HCT116 (cell line): ENCODE measurements at regions not wholly inside any gene's neighbourhood (a gene's known extent, or its start where the extent isn't known, plus 50 kb on each side); places are given as distances from the start of the nearest gene placed in this dataset.

ENCODE experiments used
- ATAC-seq: fragments of 200-7000 bp; cut with Tn5 transposase; 2 replicates; pipeline ENCODE4 v1.9.1; 2020; ENCODE audit warnings: mild to moderate bottlenecking, moderate library complexity
- BruUV-seq: library from RNA; stranded (reverse); fragments of 400-500 nt; replicated peaks from 2 replicates; lab custom pipeline; 2021; lab: Mats Ljungman, UMichigan
- CTCF ChIA-PET: fragments of 300-600 bp; sonication (Branson Sonifier 250); formaldehyde crosslinking; loops from one replicate; lab custom pipeline; 2021; ENCODE audit warnings: antibody characterized with exemption; lab: Charles Lee
- POLR2A ChIA-PET: fragments of 300-600, 350-600 bp; sonication (Branson Sonifier 250); formaldehyde crosslinking; loops from one replicate; lab custom pipeline; 2021; ENCODE audit warnings: antibody characterized with exemption; lab: Charles Lee
- RAD21 ChIA-PET, 2 experiments: fragments of 300-600 bp; sonication (Branson Sonifier 250); formaldehyde crosslinking; loops; one replicate each; lab custom pipeline; 2023; ENCODE audit warnings: low total read pairs in 2 of 2; ENCODE audit not compliant: uncharacterized antibody in 2 of 2, unreplicated experiment in 2 of 2, low non-redundant PET in 1 of 2; lab: Charles Lee
- DNase-seq: peaks from one replicate; pipeline ENCODE4 v3.0.0-alpha.2; 2010; ENCODE audit warnings: low read depth, low spot score
- H2AFZ ChIP-seq: fragments of 200-600 bp; shearing (Covaris generic), sonication (generic); 2 replicates; pipeline ENCODE4 v1.6.1; 2017; ENCODE audit warnings: low read depth, mixed run types, mixed read lengths, antibody characterized with exemption, low read length; ENCODE audit not compliant: poor library complexity, severe bottlenecking
- H3K27ac ChIP-seq: 2 replicates; pipeline ENCODE4 v1.5.1; 2012; ENCODE audit warnings: low read depth, low read length
- H3K27me3 ChIP-seq: fragments of 200-600 bp; sonication (generic); 2 replicates; pipeline ENCODE4 v1.6.1; 2016; ENCODE audit warnings: mixed run types, low read length, mixed read lengths; ENCODE audit not compliant: insufficient read depth
- H3K36me3 ChIP-seq, 2 experiments: fragments of 200-500 bp in 1 of 2; fragments of 200-600 bp in 1 of 2; sonication (Bioruptor generic) in 1 of 2; sonication (generic) in 1 of 2; 2 replicates each; pipeline versions ENCODE4 v1.5.1 to v1.6.1; 2014 to 2016; ENCODE audit warnings: low read length in 2 of 2, inconsistent platforms in 1 of 2, mixed read lengths in 1 of 2, mixed run types in 1 of 2; ENCODE audit not compliant: insufficient read depth in 2 of 2, control insufficient read depth in 1 of 2
- H3K4me1 ChIP-seq, 2 experiments: fragments of 200-600 bp in 1 of 2; sonication (generic) in 1 of 2; 2 replicates each; pipeline versions ENCODE4 v1.5.1 to v1.6.1; 2012 to 2017; ENCODE audit warnings: low read length in 2 of 2, inconsistent platforms in 1 of 2, mild to moderate bottlenecking in 1 of 2, mixed read lengths in 1 of 2, mixed run types in 1 of 2, moderate library complexity in 1 of 2; ENCODE audit not compliant: insufficient read depth in 2 of 2, control insufficient read depth in 1 of 2
- H3K4me2 ChIP-seq: fragments of 200-600 bp; sonication (generic); 2 replicates; pipeline ENCODE4 v1.6.1; 2017; ENCODE audit warnings: mixed run types, low read length, mixed read lengths
- H3K4me3 ChIP-seq, 2 experiments: fragments of 200-600 bp in 1 of 2; sonication (generic) in 1 of 2; replicated peaks in 1 of 2; 2 replicates each; pipeline ENCODE4 v1.5.1; 2011 to 2016; ENCODE audit warnings: low read length in 2 of 2, control low read depth in 1 of 2, low read depth in 1 of 2, mild to moderate bottlenecking in 1 of 2, mixed read lengths in 1 of 2, mixed run types in 1 of 2
- H3K79me2 ChIP-seq: fragments of 200-600 bp; sonication (generic); 2 replicates; pipeline ENCODE4 v1.6.1; 2017; ENCODE audit warnings: mild to moderate bottlenecking, mixed run types, low read length, moderate library complexity, mixed read lengths; ENCODE audit not compliant: insufficient read depth
- H3K9ac ChIP-seq: fragments of 200-600 bp; sonication (generic); 2 replicates; pipeline ENCODE4 v1.6.1; 2016; ENCODE audit warnings: low read length, mixed read lengths
- H3K9me2 ChIP-seq: fragments of 200-600 bp; sonication (generic), shearing (Covaris generic); 2 replicates; pipeline ENCODE4 v1.6.1; 2017; ENCODE audit warnings: mixed run types, mild to moderate bottlenecking, moderate library complexity; ENCODE audit not compliant: insufficient read depth
- H3K9me3 ChIP-seq, 2 experiments: fragments of 200-500 bp in 1 of 2; fragments of 200-600 bp in 1 of 2; sonication (Bioruptor generic) in 1 of 2; sonication (generic) in 1 of 2; 2 replicates each; pipeline ENCODE4 v1.6.1; 2014 to 2017; ENCODE audit warnings: low read length in 2 of 2, mixed read lengths in 2 of 2, inconsistent platforms in 1 of 2, low read depth in 1 of 2, mild to moderate bottlenecking in 1 of 2, mixed run types in 1 of 2, moderate library complexity in 1 of 2; ENCODE audit not compliant: control insufficient read depth in 1 of 2, insufficient read depth in 1 of 2
- H4K20me1 ChIP-seq: fragments of 200-600 bp; sonication (generic), shearing (Covaris generic); 2 replicates; pipeline ENCODE4 v1.6.1; 2017; ENCODE audit warnings: mixed run types, mild to moderate bottlenecking, moderate library complexity; ENCODE audit not compliant: insufficient read depth
- ATF3 ChIP-seq: IDR thresholded peaks from 2 replicates; pipeline ENCODE4 v1.6.1; 2012
- CBX3 ChIP-seq: IDR thresholded peaks from 2 replicates; pipeline ENCODE4 v1.6.1; 2012; ENCODE audit warnings: low read depth
- CEBPB ChIP-seq: IDR thresholded peaks from 2 replicates; pipeline ENCODE4 v1.6.1; 2012; ENCODE audit warnings: low read depth
- ELF1 ChIP-seq: IDR thresholded peaks from 2 replicates; pipeline ENCODE4 v1.6.1; 2012; ENCODE audit warnings: low read depth, borderline replicate concordance
- EZH2 ChIP-seq: fragments of 200-600 bp; sonication (generic); IDR thresholded peaks from 2 replicates; pipeline ENCODE4 v1.6.1; 2017; ENCODE audit warnings: antibody characterized with exemption, mixed run types
- EZH2phosphoT487 ChIP-seq: fragments of 200-600 bp; IDR thresholded peaks from 2 replicates; pipeline ENCODE4 v1.6.1; 2018; ENCODE audit warnings: antibody characterized with exemption, borderline replicate concordance
- FOSL1 ChIP-seq: IDR thresholded peaks from 2 replicates; pipeline ENCODE4 v1.6.1; 2012; ENCODE audit warnings: low read depth
- JUND ChIP-seq: IDR thresholded peaks from 2 replicates; pipeline ENCODE4 v1.6.1; 2012
- POLR2A ChIP-seq: IDR thresholded peaks from 2 replicates; pipeline ENCODE4 v1.7.0; 2011; ENCODE audit warnings: borderline replicate concordance; ENCODE audit not compliant: insufficient read depth, insufficient read length; ENCODE audit errors: extremely low read depth
- POLR2AphosphoS5 ChIP-seq: IDR thresholded peaks from 2 replicates; pipeline ENCODE4 v1.6.1; 2011; ENCODE audit warnings: mild to moderate bottlenecking, low read depth, low read length, moderate library complexity
- SIN3A ChIP-seq: IDR thresholded peaks from 2 replicates; pipeline ENCODE4 v1.6.1; 2012; ENCODE audit warnings: low read depth
- SP1 ChIP-seq: IDR thresholded peaks from 2 replicates; pipeline ENCODE4 v1.6.1; 2012; ENCODE audit warnings: low read depth
- SRF ChIP-seq: IDR thresholded peaks from 2 replicates; pipeline ENCODE4 v1.6.1; 2012; ENCODE audit warnings: low read depth
- TCF7L2 ChIP-seq: IDR thresholded peaks from 2 replicates; pipeline ENCODE4 v1.7.0; 2011; ENCODE audit warnings: borderline replicate concordance, inconsistent platforms; ENCODE audit not compliant: insufficient read depth, insufficient read length; ENCODE audit errors: extremely low read depth
- YY1 ChIP-seq: IDR thresholded peaks from 2 replicates; pipeline ENCODE4 v1.6.1; 2011; ENCODE audit warnings: low read length, low read depth, moderate library complexity, mild to moderate bottlenecking; ENCODE audit not compliant: insufficient replicate concordance; ENCODE audit errors: extremely low read depth
- ZFX ChIP-seq: fragments of 450-650 bp; IDR thresholded peaks from 2 replicates; pipeline ENCODE4 v1.6.1; 2017
- ZNF274 ChIP-seq: fragments of 200-500 bp; sonication (Bioruptor generic); IDR thresholded peaks from 2 replicates; pipeline ENCODE4 v1.6.1; 2014; ENCODE audit warnings: mild to moderate bottlenecking, low read depth, low read length, inconsistent platforms
- intact Hi-C: fragments of 100-400 bp; cut with micrococcal nuclease; formaldehyde crosslinking; loops from 2 replicates; pipeline ENCODE4 v1.10.0; 2022
- TF ChIP-seq, protein P1 (sequence below), 3 experiments: fragments of 200-600 bp in 1 of 3; sonication (generic) in 1 of 3; IDR thresholded peaks in 2 of 3; conservative IDR thresholded peaks in 1 of 3; 2 replicates each; pipeline ENCODE4 v1.5.1; 2012 to 2017; ENCODE audit warnings: low read depth in 2 of 3, low read length in 2 of 3, antibody characterized with exemption in 1 of 3, borderline replicate concordance in 1 of 3, control low read depth in 1 of 3, mild to moderate bottlenecking in 1 of 3, mixed read lengths in 1 of 3, mixed run types in 1 of 3, moderate library complexity in 1 of 3; ENCODE audit not compliant: insufficient read depth in 1 of 3
- TF ChIP-seq, protein P2 (sequence below): IDR thresholded peaks from 2 replicates; pipeline ENCODE4 v1.6.1; 2012

DNA sequence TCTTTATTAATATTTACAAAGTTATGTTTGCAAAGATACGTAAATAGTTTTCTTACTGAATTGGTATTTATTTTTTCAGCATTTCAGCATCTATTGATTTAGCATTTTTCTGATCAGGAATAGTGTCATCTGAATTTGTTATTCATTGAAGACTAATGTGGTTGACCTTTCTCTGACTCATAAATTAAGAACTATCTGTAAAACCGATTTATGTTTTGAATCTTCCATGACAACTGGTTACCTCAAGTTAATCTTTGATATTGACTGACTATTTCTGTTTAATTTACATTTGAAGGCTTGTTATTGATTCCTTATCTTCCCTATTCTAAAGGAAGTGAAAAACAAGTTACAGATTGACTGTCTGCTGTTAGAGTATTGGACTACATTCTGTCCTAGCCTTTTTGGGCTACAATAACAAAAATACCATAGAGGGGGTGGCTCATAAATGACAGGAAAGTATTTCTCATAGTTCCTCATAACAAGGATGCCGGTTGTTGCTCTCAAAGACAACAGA is 1131.4 kb downstream of the PLA2G4A start:
- Histone ChIP-seq H3K27me3 (no peaks in the 10 kb centered on the region), H3K4me1 (no peaks in the 10 kb centered on the region), H3K9me2 (no peaks in the 10 kb centered on the region), H3K79me2 (no peaks in the 10 kb centered on the region), H3K9ac (no peak overlapping the region), H3K4me2 (no peak overlapping the region), H4K20me1 (no peaks in the 10 kb centered on the region), H3K9me3 (no peaks in the 10 kb centered on the region), H3K36me3 (no peaks in the 10 kb centered on the region), H2AFZ (no peak overlapping the region), H3K4me3 (no peak overlapping the region), H3K27ac (no peak overlapping the region)
- DNase-seq, result no peak
- intact Hi-C loops, result no loop called here
- TF ChIP-seq, protein P1, sequence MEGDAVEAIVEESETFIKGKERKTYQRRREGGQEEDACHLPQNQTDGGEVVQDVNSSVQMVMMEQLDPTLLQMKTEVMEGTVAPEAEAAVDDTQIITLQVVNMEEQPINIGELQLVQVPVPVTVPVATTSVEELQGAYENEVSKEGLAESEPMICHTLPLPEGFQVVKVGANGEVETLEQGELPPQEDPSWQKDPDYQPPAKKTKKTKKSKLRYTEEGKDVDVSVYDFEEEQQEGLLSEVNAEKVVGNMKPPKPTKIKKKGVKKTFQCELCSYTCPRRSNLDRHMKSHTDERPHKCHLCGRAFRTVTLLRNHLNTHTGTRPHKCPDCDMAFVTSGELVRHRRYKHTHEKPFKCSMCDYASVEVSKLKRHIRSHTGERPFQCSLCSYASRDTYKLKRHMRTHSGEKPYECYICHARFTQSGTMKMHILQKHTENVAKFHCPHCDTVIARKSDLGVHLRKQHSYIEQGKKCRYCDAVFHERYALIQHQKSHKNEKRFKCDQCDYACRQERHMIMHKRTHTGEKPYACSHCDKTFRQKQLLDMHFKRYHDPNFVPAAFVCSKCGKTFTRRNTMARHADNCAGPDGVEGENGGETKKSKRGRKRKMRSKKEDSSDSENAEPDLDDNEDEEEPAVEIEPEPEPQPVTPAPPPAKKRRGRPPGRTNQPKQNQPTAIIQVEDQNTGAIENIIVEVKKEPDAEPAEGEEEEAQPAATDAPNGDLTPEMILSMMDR (IDR thresholded peaks at IDR 0.05 in 2 of 3, conservative IDR thresholded peaks at IDR 0.05 in 1 of 3; ENCODE audit: borderline replicate concordance in 1 of 3, insufficient read depth in 1 of 3, low read depth in 2 of 3, low read length in 2 of 3), result no peak
- TF ChIP-seq SP1 (no peak), CBX3 (no peak), ZFX (no peak), EZH2 (no peak), JUND (no peak), YY1 (no peak), CEBPB (no peak), TCF7L2 (no peak), ELF1 (no peak), EZH2phosphoT487 (no peak), SIN3A (no peak), POLR2AphosphoS5 (no peak), ATF3 (no peak), ZNF274 (no peak), FOSL1 (no peak), POLR2A (no peak), SRF (no peak)
- TF ChIP-seq, protein P2, sequence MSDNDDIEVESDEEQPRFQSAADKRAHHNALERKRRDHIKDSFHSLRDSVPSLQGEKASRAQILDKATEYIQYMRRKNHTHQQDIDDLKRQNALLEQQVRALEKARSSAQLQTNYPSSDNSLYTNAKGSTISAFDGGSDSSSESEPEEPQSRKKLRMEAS, result no peak
- CTCF ChIA-PET, result no interaction called here
- BruUV-seq, result no TSS peak
- RAD21 ChIA-PET, result no interaction called here
- POLR2A ChIA-PET, result no interaction called here
- ATAC-seq, result no peak
